ENCODE measurements at regions not wholly inside any gene's neighbourhood (a gene's known extent, or its start where the extent isn't known, plus 50 kb on each side); places are given as distances from the start of the nearest gene placed in this dataset.
"Not testable (repeated sequence)": the region's sequence is repeated elsewhere in the genome, so short reads cannot be mapped to it uniquely, and the experiment has no call there.

- Mint-ChIP-seq H3K9me3 (ENCODE audit: low read depth) (peaks cover 5% of the 10 kb centered on the region), H3K4me3 (no peak overlapping the region), H3K4me1 (no peaks in the 10 kb centered on the region), H3K36me3 (no peaks in the 10 kb centered on the region), H3K27ac (no peak overlapping the region), H3K27me3 (no peaks in the 10 kb centered on the region)
- ATAC-seq (no peak), DNase-seq (no peak)
- CTCF ChIA-PET = no interaction called here
These were observed 462.8 kb downstream of the GXYLT1 start for GRCh38 chr12:41681898-41682297.

DNA sequence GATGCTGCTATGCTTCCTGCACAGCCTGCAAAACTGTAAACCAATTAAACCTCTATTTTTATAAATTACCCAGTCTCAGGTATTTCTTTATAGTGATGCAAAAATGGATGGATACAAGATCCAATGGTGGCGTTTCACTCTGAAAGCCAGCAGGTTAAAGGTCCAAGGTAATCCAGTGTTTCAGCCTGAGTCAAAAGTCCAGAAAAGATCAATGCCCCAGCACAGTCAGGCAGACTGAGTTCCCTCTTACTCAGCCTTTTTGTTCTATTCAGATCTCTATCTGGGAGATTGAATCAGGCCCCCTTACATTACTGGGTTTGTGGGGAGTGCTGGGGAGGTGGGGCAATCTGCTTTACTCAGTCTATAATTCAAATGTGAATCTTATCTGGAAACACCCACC is 464.5 kb downstream of the GXYLT1 start:
- H3K4me3 Mint-ChIP-seq = no peak overlapping the region
- no peaks in the 10 kb centered on the region for H3K36me3 Mint-ChIP-seq
- H3K27ac Mint-ChIP-seq = no peak overlapping the region
- no peaks in the 10 kb centered on the region for H3K27me3 Mint-ChIP-seq
- ATAC-seq (no peak), DNase-seq (no peak)
- H3K9me3 Mint-ChIP-seq (ENCODE audit: low read depth) = peaks cover 5% of the 10 kb centered on the region
- CTCF ChIA-PET = no interaction called here
- no peaks in the 10 kb centered on the region for H3K4me1 Mint-ChIP-seq

DNA sequence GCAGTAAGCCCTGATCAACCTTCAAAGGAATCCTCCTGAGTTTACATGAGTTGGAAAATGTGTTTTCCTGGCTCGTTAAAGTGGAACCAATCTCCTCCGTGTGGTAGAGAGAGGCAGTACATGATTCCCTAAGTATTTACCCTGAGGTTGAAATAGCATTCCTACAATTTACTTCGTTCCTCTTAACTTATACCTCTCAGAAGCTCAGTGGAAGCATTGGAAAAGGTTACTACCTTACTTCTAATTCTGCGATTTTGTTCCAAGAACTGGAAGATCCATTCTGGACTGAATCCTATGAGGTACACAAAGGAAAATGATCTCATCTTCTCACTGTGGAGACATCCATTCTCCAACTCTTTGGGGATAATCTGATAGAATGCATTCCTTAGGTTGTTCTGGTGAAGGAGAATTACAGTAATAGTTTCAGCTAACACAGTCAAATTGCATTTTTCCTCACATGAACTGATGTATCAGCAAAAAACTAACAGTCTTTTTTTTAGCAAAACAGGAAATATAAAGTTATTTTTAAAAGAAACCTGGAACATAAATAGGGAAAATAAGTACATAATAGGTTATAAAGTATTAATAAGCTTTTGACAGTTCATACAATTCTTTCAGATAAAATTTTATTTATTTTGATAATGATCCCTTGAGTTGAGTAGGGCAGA is 475.6 kb downstream of the PDZRN4 start:
- no peak for DNase-seq
- CTCF ChIA-PET = no interaction called here
- Mint-ChIP-seq H3K27me3 (no peaks in the 10 kb centered on the region), H3K4me1 (no peaks in the 10 kb centered on the region), H3K27ac (no peak overlapping the region), H3K4me3 (no peak overlapping the region), H3K36me3 (no peaks in the 10 kb centered on the region), H3K9me3 (ENCODE audit: low read depth) (no peaks in the 10 kb centered on the region)
- ATAC-seq = no peak

- H3K36me3 Mint-ChIP-seq = no peaks in the 10 kb centered on the region
- CTCF ChIA-PET = no interaction called here
- H3K4me1 Mint-ChIP-seq = no peaks in the 10 kb centered on the region
- no peaks in the 10 kb centered on the region for H3K27me3 Mint-ChIP-seq
- no peak for DNase-seq
- H3K4me3 Mint-ChIP-seq = no peak overlapping the region
- no peak overlapping the region for H3K27ac Mint-ChIP-seq
- H3K9me3 Mint-ChIP-seq (ENCODE audit: low read depth) = no peaks in the 10 kb centered on the region
- ATAC-seq = no peak
These were observed 473.1 kb downstream of the PDZRN4 start for GRCh38 chr12:41661141-41661765.

GRCh38 chr12:41656454-41656853 is 468.3 kb downstream of the PDZRN4 start:
- H3K9me3 Mint-ChIP-seq (ENCODE audit: low read depth) = no peaks in the 10 kb centered on the region
- H3K27ac Mint-ChIP-seq = no peak overlapping the region
- H3K4me1 Mint-ChIP-seq = no peaks in the 10 kb centered on the region
- CTCF ChIA-PET = no interaction called here
- DNase-seq = no peak
- no peaks in the 10 kb centered on the region for H3K27me3 Mint-ChIP-seq
- H3K36me3 Mint-ChIP-seq = no peaks in the 10 kb centered on the region
- ATAC-seq = no peak
- H3K4me3 Mint-ChIP-seq = no peak overlapping the region

DNA sequence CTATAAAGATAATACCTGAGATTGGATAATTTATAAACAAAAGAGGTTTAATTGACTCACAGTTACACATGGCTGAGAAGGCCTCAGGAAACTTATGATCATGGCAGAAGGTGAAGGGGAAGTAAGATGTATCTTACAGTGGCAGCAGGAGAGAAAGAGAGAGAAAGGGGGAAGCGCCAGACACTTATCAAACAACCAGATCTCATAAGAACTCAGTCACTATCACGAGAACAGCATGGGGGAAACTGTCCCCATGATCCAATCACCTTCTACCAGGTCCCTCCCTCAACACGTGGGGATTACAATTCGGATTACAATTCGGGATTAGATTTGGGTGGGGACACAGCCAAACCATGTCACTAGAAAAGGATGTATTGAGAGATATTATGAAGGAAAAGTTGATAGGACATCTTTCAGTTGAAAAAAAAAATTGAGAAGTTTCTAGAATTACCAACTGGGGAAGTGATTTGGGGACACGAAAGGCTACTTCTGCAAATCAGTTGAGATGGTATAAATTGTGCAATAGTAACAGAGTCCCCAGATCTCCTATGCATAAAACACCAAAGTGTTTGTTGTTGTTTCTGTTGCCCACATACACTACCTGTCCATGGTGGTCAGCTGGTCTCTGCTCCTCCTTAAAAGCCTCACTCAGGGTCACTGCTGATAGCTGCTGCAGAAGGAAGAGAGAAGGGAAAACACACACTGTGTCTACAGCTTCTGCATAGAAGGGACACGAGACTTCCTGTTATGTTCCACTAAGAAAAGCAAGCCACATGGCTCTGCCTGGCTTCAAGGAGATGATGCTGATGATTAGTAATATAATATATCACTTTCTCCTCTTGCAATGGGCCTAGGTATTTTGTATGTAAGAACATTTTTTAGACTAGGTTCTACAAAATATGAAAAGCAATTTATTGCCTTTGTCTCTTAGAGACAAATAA is 465.5 kb downstream of the PDZRN4 start:
- ATAC-seq (no peak), DNase-seq (no peak)
- H3K27me3 Mint-ChIP-seq = no peaks in the 10 kb centered on the region
- no peak overlapping the region for H3K27ac Mint-ChIP-seq
- H3K4me1 Mint-ChIP-seq = no peaks in the 10 kb centered on the region
- H3K9me3 Mint-ChIP-seq (ENCODE audit: low read depth) = no peaks in the 10 kb centered on the region
- CTCF ChIA-PET = no interaction called here
- H3K36me3 Mint-ChIP-seq = no peaks in the 10 kb centered on the region
- no peak overlapping the region for H3K4me3 Mint-ChIP-seq

- no peak overlapping the region for H3K27ac Mint-ChIP-seq
- CTCF ChIA-PET = no interaction called here
- H3K27me3 Mint-ChIP-seq = no peaks in the 10 kb centered on the region
- DNase-seq = no peak
- no peak for ATAC-seq
- H3K4me1 Mint-ChIP-seq = no peaks in the 10 kb centered on the region
- no peaks in the 10 kb centered on the region for H3K36me3 Mint-ChIP-seq
- H3K4me3 Mint-ChIP-seq = no peak overlapping the region
- H3K9me3 Mint-ChIP-seq (ENCODE audit: low read depth) = no peaks in the 10 kb centered on the region
These were observed 464.9 kb downstream of the PDZRN4 start for GRCh38 chr12:41652981-41653380.

DNA sequence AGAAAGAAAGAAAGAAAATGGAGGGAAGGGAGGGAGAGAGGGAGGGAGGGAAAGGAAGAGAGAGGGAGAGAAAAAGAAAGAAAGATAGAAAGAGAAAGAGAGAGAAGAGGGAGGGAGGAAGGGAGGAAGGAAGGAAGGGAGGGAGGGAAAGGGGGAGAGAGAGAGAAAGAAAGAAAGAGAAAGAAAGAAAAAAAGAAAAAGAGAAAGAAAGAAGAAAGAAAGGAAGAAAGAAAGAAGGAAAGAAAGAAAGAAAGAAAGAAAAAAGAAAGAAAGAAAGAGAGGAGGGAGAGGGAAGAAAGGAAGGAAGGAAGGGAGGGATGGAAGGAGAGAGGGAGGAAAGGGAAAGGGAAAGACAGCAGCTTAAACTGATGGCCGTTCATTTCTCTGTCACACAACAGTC is 457.5 kb downstream of the PDZRN4 start:
- no peak overlapping the region for H3K27ac Mint-ChIP-seq
- H3K9me3 Mint-ChIP-seq (ENCODE audit: low read depth) = no peaks in the 10 kb centered on the region
- ATAC-seq = no peak
- CTCF ChIA-PET = no interaction called here
- H3K27me3 Mint-ChIP-seq = no peaks in the 10 kb centered on the region
- DNase-seq = no peak
- no peaks in the 10 kb centered on the region for H3K4me1 Mint-ChIP-seq
- no peaks in the 10 kb centered on the region for H3K36me3 Mint-ChIP-seq
- H3K4me3 Mint-ChIP-seq = no peak overlapping the region

DNA sequence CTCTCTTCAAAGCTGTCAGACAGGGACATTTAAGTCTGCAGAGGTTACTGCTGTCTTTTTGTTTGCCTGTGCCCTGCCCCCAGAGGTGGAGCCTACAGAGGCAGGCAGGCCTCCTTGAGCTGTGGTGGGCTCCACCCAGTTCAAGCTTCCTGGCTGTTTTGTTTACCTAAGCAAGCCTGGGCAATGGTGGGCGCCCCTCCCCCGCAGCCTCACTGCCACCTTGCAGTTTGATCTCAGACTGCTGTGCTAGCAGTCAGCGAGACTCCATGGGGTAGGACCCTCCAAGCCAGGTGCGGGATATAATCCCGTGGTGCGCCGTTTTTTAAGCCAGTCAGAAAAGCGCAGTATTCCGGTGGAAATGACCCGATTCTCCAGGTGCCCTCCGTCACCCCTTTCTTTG is 454.7 kb downstream of the PDZRN4 start:
- H3K27me3 Mint-ChIP-seq; CTCF ChIA-PET; DNase-seq; ATAC-seq; H3K4me1 Mint-ChIP-seq; H3K4me3 Mint-ChIP-seq; H3K36me3 Mint-ChIP-seq; H3K9me3 Mint-ChIP-seq (ENCODE audit: low read depth); H3K27ac Mint-ChIP-seq: not testable (repeated sequence)

DNA sequence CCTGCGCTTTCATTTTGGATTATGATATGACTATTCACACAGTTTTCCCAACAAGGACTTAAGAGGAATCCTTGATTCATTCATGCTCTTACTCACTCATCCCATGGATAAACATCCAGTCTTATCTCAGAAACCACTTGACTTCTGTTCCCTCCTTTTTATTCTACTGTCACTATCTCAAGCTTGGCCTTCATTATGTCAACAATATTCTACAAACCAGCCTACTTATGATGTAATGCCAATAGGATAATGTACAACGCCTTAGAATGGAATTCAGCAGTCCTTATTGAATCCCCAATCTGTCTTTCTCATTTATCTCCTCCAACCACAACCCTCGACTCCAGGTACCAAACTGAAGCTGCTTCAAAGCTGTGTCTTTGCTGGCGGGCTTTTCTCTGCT is 448.5 kb downstream of the PDZRN4 start:
- Mint-ChIP-seq H3K4me3 (no peak overlapping the region), H3K4me1 (no peaks in the 10 kb centered on the region), H3K9me3 (ENCODE audit: low read depth) (no peaks in the 10 kb centered on the region), H3K36me3 (no peaks in the 10 kb centered on the region), H3K27me3 (no peaks in the 10 kb centered on the region), H3K27ac (no peak overlapping the region)
- DNase-seq = no peak
- CTCF ChIA-PET = no interaction called here
- ATAC-seq = no peak

DNA sequence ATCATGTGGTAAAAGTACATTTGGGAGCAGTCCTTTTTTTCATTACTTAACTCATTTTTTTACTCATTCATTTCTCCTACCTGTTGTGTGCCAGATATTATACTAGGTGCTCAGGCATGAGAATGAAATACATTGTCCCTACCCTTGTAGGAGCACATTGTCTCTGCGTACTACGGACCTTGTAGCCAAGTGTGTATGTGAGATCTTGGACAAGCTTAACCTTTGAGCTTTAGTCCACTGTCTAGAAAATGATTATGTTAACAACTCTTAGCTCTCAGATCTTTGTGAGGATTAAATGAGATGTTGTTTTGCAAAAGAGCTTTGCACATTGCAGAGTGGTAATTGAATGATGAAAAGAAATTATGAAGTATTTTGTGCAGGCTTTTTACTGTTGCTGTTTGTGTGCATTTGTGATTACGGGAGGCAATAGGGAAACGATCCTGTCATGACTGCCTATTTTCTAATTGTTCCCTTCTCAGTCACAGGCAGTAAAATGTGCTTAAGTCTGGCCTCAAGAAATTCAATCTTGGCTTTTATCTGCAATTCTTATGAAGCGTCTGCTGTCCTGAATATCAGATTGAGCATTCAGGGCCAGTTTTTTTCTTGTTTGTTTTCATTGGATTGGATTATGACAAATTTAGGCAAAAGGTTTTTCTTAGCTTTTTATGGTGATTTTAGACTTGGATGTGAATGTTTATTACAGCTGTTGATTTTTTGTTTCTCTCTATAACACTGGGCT is 447.7 kb downstream of the PDZRN4 start:
- no peaks in the 10 kb centered on the region for H3K36me3 Mint-ChIP-seq
- no peaks in the 10 kb centered on the region for H3K4me1 Mint-ChIP-seq
- CTCF ChIA-PET = interaction anchor here (1.1 kb wide), 1 partner anchor 12 kb away, joined by 3 read pairs; no protein-coding TSS in a partner anchor
- DNase-seq (no peak), ATAC-seq (no peak)
- H3K9me3 Mint-ChIP-seq (ENCODE audit: low read depth) = no peaks in the 10 kb centered on the region
- no peaks in the 10 kb centered on the region for H3K27me3 Mint-ChIP-seq
- H3K27ac Mint-ChIP-seq = no peak overlapping the region
- no peak overlapping the region for H3K4me3 Mint-ChIP-seq

DNA sequence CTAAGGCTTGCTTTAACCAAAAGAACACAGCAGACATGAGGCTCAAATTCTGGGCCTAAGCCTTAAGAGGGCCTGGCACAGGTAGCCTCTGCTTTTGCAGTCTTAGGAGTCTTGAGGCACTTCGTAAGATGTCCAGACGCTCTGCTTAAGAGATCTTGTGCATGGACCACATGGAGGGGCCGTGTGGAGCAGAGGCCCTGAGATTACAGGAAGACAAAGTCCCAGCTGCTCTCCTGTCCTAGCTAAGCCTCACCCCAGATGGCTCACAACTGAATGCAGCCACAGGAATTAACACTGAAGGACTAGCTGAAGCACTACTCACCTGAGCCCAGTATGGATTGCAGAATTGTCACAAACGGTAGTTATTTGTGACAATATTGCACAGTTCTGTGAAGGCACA is 446.0 kb downstream of the PDZRN4 start:
- Mint-ChIP-seq H3K9me3 (ENCODE audit: low read depth) (no peaks in the 10 kb centered on the region), H3K36me3 (no peaks in the 10 kb centered on the region), H3K27me3 (no peaks in the 10 kb centered on the region), H3K4me3 (no peak overlapping the region), H3K4me1 (no peaks in the 10 kb centered on the region), H3K27ac (no peak overlapping the region)
- DNase-seq = no peak
- CTCF ChIA-PET = no interaction called here
- no peak for ATAC-seq

DNA sequence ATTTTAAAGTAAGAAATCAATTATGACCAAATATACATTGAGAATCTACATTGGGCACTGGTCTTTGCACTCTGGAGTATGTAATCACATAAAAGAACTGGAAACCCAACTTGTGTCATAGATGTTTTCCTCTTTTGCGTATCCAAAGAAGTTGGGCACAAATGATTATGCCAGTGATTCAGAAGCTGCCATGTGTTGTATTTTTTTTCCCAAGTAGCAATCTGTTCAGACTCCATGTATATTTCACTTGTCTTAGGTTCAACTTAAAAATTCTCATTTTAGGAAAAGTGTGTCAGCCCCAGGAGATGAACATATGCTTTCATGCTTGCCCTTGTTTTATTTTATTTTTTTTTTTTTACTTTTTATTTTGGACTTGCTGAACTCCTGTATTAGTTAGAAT is 441.5 kb downstream of the PDZRN4 start:
- CTCF ChIA-PET = no interaction called here

More for the DNA sequence above, 441.5 kb downstream of the PDZRN4 start:
- no peaks in the 10 kb centered on the region for H3K36me3 Mint-ChIP-seq
- H3K27me3 Mint-ChIP-seq = no peaks in the 10 kb centered on the region
- ATAC-seq (no peak), DNase-seq (no peak)
- H3K4me1 Mint-ChIP-seq = no peaks in the 10 kb centered on the region
- H3K9me3 Mint-ChIP-seq (ENCODE audit: low read depth) = no peaks in the 10 kb centered on the region
- H3K4me3 Mint-ChIP-seq = no peak overlapping the region
- no peak overlapping the region for H3K27ac Mint-ChIP-seq
